SK-N-SH (cell line): ENCODE measurements at regions not wholly inside any gene's neighbourhood (a gene's known extent, or its start where the extent isn't known, plus 50 kb on each side); places are given as distances from the start of the nearest gene placed in this dataset.

Experiments
- CTCF ChIA-PET: fragments of 300-600, 350-600 bp; formaldehyde crosslinking; extraction: SDS; loops from one replicate; lab custom pipeline; 2021; lab: Yijun Ruan, JAX
- POLR2A ChIA-PET: fragments of 350-600 bp; sonication (Branson Sonifier 250); formaldehyde crosslinking; extraction: SDS; loops from one replicate; lab custom pipeline; 2020; ENCODE audit warnings: antibody characterized with exemption, inconsistent platforms; lab: Yijun Ruan, JAX
- DNase-seq: peaks from one replicate; pipeline ENCODE4 v3.0.0; 2012
- H2AFZ ChIP-seq: fragments of 200-600 bp; sonication (generic); 2 replicates; pipeline ENCODE4 v1.8.1; 2016; ENCODE audit warnings: antibody characterized with exemption, mild to moderate bottlenecking, low read depth
- H3F3A ChIP-seq: fragments of 200-600 bp; sonication (generic); replicated peaks from 2 replicates; pipeline ENCODE3; 2016; ENCODE audit warnings: antibody characterized with exemption, mild to moderate bottlenecking; ENCODE audit not compliant: insufficient read depth
- H3K27ac ChIP-seq, 2 experiments: fragments of 200-500 bp in 1 of 2; fragments of 200-600 bp in 1 of 2; sonication (Bioruptor generic) in 1 of 2; sonication (generic), shearing (Covaris generic) in 1 of 2; 2 replicates each; pipeline versions ENCODE4 v1.5.1 to v1.6.1; 2014 to 2016; ENCODE audit warnings: low read depth in 2 of 2, inconsistent platforms in 1 of 2, low read length in 1 of 2, mild to moderate bottlenecking in 1 of 2, mixed read lengths in 1 of 2
- H3K27me3 ChIP-seq: fragments of 200-600 bp; sonication (generic), shearing (Covaris generic); 2 replicates; pipeline ENCODE4 v1.6.1; 2016; ENCODE audit warnings: mixed run types; ENCODE audit not compliant: insufficient read depth
- H3K36me3 ChIP-seq, 2 experiments: fragments of 200-500 bp in 1 of 2; fragments of 200-600 bp in 1 of 2; sonication (Bioruptor generic) in 1 of 2; sonication (generic) in 1 of 2; replicated peaks in 1 of 2; 2 replicates each; pipeline versions ENCODE3 to v1.5.1; 2014 to 2016; ENCODE audit warnings: low read length in 1 of 2, mild to moderate bottlenecking in 1 of 2; ENCODE audit not compliant: insufficient read depth in 2 of 2, control insufficient read depth in 1 of 2
- H3K4me1 ChIP-seq, 2 experiments: fragments of 200-500 bp in 1 of 2; fragments of 200-600 bp in 1 of 2; sonication (Bioruptor generic) in 1 of 2; sonication (generic), shearing (Covaris generic) in 1 of 2; 2 replicates each; pipeline versions ENCODE4 v1.5.1 to v1.6.1; 2014 to 2016; ENCODE audit warnings: low read depth in 1 of 2, low read length in 1 of 2, mixed run types in 1 of 2; ENCODE audit not compliant: insufficient read depth in 2 of 2, control insufficient read depth in 1 of 2
- H3K4me2 ChIP-seq: fragments of 200-600 bp; sonication (generic), shearing (Covaris generic); 2 replicates; pipeline ENCODE4 v1.6.1; 2017; ENCODE audit warnings: mixed run types
- H3K4me3 ChIP-seq, 2 experiments: fragments of 200-500 bp in 1 of 2; fragments of 200-600 bp in 1 of 2; sonication (Bioruptor generic) in 1 of 2; sonication (generic), shearing (Covaris generic) in 1 of 2; 2 replicates each; pipeline versions ENCODE4 v1.5.1 to v1.8.1; 2014 to 2016; ENCODE audit warnings: low read depth in 2 of 2, inconsistent platforms in 1 of 2, low read length in 1 of 2, mild to moderate bottlenecking in 1 of 2, mixed read lengths in 1 of 2, moderate library complexity in 1 of 2
- H3K79me2 ChIP-seq: fragments of 200-600 bp; sonication (generic); 2 replicates; pipeline ENCODE4 v1.8.1; 2017; ENCODE audit warnings: mild to moderate bottlenecking; ENCODE audit not compliant: insufficient read depth
- H3K9ac ChIP-seq: fragments of 200-600 bp; sonication (generic); 2 replicates; pipeline ENCODE4 v1.6.1; 2017; ENCODE audit warnings: mixed run types
- H3K9me2 ChIP-seq: fragments of 200-600 bp; sonication (generic); 2 replicates; pipeline ENCODE4 v1.6.1; 2017; ENCODE audit warnings: mixed run types
- H3K9me3 ChIP-seq: fragments of 200-600 bp; sonication (generic); 2 replicates; pipeline ENCODE4 v1.6.1; 2017; ENCODE audit warnings: mixed run types, mild to moderate bottlenecking, moderate library complexity
- H4K20me1 ChIP-seq: fragments of 200-600 bp; sonication (generic); 2 replicates; pipeline ENCODE4 v1.6.1; 2017; ENCODE audit warnings: mild to moderate bottlenecking, mixed run types; ENCODE audit not compliant: insufficient read depth
- CTCF ChIP-seq: fragments of 200-600 bp; sonication (generic); IDR thresholded peaks from 2 replicates; pipeline ENCODE4 v1.6.1; 2017; ENCODE audit warnings: antibody characterized with exemption, mild to moderate bottlenecking, moderate library complexity
- EP300 ChIP-seq, 2 experiments: IDR thresholded peaks; 2 replicates each; pipeline versions ENCODE4 v1.4.0 to v1.6.1; 2012; ENCODE audit warnings: borderline replicate concordance in 1 of 2, low read depth in 1 of 2, low read length in 1 of 2
- FOSL2 ChIP-seq: IDR thresholded peaks from 2 replicates; pipeline ENCODE4 v1.4.0; 2012; ENCODE audit warnings: low read depth, mild to moderate bottlenecking, moderate library complexity, borderline replicate concordance
- FOXJ3 ChIP-seq: sonication (generic); formaldehyde crosslinking; IDR thresholded peaks from 2 replicates; pipeline ENCODE4 v1.5.1; 2020; ENCODE audit warnings: mild to moderate bottlenecking, missing genetic modification reagents
- IRF3 ChIP-seq: fragments of 150-350 bp; IDR thresholded peaks from 2 replicates; pipeline ENCODE4 v1.6.1; 2016; ENCODE audit warnings: mild to moderate bottlenecking, low read depth, low read length
- MAX ChIP-seq: IDR thresholded peaks from 2 replicates; pipeline ENCODE4 v1.4.0; 2012; ENCODE audit warnings: low read depth
- MEF2A ChIP-seq: IDR thresholded peaks from 2 replicates; pipeline ENCODE4 v1.4.0; 2012; ENCODE audit warnings: low read depth, borderline replicate concordance
- MXI1 ChIP-seq: IDR thresholded peaks from 2 replicates; pipeline ENCODE4 v1.6.1; 2012; ENCODE audit warnings: mild to moderate bottlenecking, low read depth, low read length, improper control_type of control experiment
- NFIC ChIP-seq: IDR thresholded peaks from 2 replicates; pipeline ENCODE4 v1.4.0; 2012; ENCODE audit warnings: borderline replicate concordance
- RAD21 ChIP-seq: IDR thresholded peaks from 2 replicates; pipeline ENCODE4 v1.6.1; 2012; ENCODE audit warnings: mild to moderate bottlenecking, low read length
- RCOR1 ChIP-seq: fragments of 150-350 bp; IDR thresholded peaks from 2 replicates; pipeline ENCODE4 v1.6.1; 2017; ENCODE audit warnings: antibody characterized with exemption, low read length
- RXRA ChIP-seq: IDR thresholded peaks from 2 replicates; pipeline ENCODE4 v1.4.0; 2012; ENCODE audit warnings: low read depth, mild to moderate bottlenecking, borderline replicate concordance
- SMC3 ChIP-seq: IDR thresholded peaks from 2 replicates; pipeline ENCODE4 v1.6.1; 2012; ENCODE audit warnings: low read depth, low read length, improper control_type of control experiment
- TAF1 ChIP-seq: IDR thresholded peaks from 2 replicates; pipeline ENCODE4 v1.6.1; 2012; ENCODE audit warnings: low read depth, mild to moderate bottlenecking, low read length, moderate library complexity, borderline replicate concordance
- USF1 ChIP-seq: IDR thresholded peaks from 2 replicates; pipeline ENCODE4 v1.4.0; 2012; ENCODE audit warnings: low read depth, borderline replicate concordance
- USF2 ChIP-seq: fragments of 150-350 bp; IDR thresholded peaks from 2 replicates; pipeline ENCODE4 v1.6.1; 2017; ENCODE audit warnings: antibody characterized with exemption, low read length, low read depth, borderline replicate concordance
- YY1 ChIP-seq: IDR thresholded peaks from 2 replicates; pipeline ENCODE4 v1.4.0; 2012; ENCODE audit warnings: low read depth, mild to moderate bottlenecking
- WGBS: methylation state at CpG from one replicate; pipeline ENCODE4 v1.1.6; 2017; ENCODE audit warnings: low lambda C conversion rate; 5-methylcytosine and 5-hydroxymethylcytosine counted together

- no peak overlapping the region for H3K27ac ChIP-seq
- 5% methylated on average over 16 of the region's 16 CpGs for WGBS
- no peak overlapping the region for H3K4me2 ChIP-seq
- H2AFZ ChIP-seq, result no peak overlapping the region
- no peak overlapping the region for H3K9ac ChIP-seq
- no peaks in the 10 kb centered on the region for H3K9me2 ChIP-seq
- ChIA-PET POLR2A (no interaction called here), CTCF (no interaction called here)
- no peaks in the 10 kb centered on the region for H4K20me1 ChIP-seq
- no peak for TF ChIP-seq TAF1
- TF ChIP-seq USF2, result no peak
- no peak for TF ChIP-seq RCOR1
- TF ChIP-seq NFIC, result no peak
- no peak for TF ChIP-seq EP300 (IDR thresholded peaks at IDR 0.05; ENCODE audit: borderline replicate concordance in 1 of 2, low read depth in 1 of 2, low read length in 1 of 2)
- no peak for TF ChIP-seq RAD21
- no peak for TF ChIP-seq MEF2A
- TF ChIP-seq YY1, result no peak
- no peak for TF ChIP-seq FOXJ3
- no peak for TF ChIP-seq USF1
- no peak for TF ChIP-seq RXRA
- TF ChIP-seq FOSL2, result no peak
- TF ChIP-seq MAX, result no peak
- no peak for TF ChIP-seq SMC3
- no peak for TF ChIP-seq MXI1
- no peak for TF ChIP-seq IRF3
- no peak for TF ChIP-seq CTCF
- H3K79me2 ChIP-seq, result no peaks in the 10 kb centered on the region
- H3F3A ChIP-seq, result no peaks in the 10 kb centered on the region
- H3K27me3 ChIP-seq, result no peaks in the 10 kb centered on the region
- no peaks in the 10 kb centered on the region for H3K4me1 ChIP-seq
- no peak overlapping the region for H3K4me3 ChIP-seq
- no peaks in the 10 kb centered on the region for H3K36me3 ChIP-seq
- DNase-seq, result no peak
- no peaks in the 10 kb centered on the region for H3K9me3 ChIP-seq
These were observed 966.7 kb upstream of the ZNF722 start for GRCh38 chr7:63031838-63032436.
